GM10266 (cell line): ENCODE measurements at regions not wholly inside any gene's neighbourhood (a gene's known extent, or its start where the extent isn't known, plus 50 kb on each side); places are given as distances from the start of the nearest gene placed in this dataset.

Source experiments
- DNase-seq: peaks from one replicate; pipeline ENCODE4 v3.0.0; 2012; ENCODE audit errors: extremely low spot score
- TF ChIP-seq, protein P1 (sequence below): IDR thresholded peaks from 2 replicates; pipeline ENCODE4 v1.5.1; 2012; ENCODE audit warnings: mild to moderate bottlenecking, low read depth; ENCODE audit not compliant: control insufficient read depth, insufficient read depth; ENCODE audit errors: missing control alignments

DNA sequence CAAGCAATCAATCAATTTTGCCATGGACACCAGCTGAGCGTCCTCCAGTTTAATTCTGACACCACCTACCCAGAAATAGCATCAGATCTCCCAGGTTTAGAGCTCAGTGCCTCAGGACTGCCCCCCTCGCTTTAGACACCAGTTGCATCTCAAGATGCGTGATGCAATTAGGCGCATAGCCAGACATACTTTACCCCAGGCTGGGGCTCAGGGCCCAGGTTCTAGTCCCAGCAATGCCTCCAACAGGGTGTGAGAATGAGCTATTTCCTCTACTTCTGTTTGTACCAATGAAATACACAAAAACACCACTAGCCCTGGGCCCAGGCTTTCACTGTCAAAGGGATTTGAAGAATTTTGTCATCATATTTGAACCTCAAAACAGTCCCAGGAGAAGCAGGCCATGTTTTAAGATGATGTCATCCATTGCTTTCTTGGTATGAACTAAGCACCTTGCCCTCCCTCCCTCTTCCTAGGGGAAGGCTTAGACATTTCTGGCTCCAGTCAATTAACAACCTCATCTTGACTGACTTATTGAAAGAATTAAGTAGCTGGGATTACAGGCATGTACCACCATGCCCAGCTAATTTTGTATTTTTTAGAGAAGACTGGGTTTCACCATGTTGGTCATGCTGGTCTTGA, 61.5 kb upstream of the INCENP start:
- TF ChIP-seq, protein P1, sequence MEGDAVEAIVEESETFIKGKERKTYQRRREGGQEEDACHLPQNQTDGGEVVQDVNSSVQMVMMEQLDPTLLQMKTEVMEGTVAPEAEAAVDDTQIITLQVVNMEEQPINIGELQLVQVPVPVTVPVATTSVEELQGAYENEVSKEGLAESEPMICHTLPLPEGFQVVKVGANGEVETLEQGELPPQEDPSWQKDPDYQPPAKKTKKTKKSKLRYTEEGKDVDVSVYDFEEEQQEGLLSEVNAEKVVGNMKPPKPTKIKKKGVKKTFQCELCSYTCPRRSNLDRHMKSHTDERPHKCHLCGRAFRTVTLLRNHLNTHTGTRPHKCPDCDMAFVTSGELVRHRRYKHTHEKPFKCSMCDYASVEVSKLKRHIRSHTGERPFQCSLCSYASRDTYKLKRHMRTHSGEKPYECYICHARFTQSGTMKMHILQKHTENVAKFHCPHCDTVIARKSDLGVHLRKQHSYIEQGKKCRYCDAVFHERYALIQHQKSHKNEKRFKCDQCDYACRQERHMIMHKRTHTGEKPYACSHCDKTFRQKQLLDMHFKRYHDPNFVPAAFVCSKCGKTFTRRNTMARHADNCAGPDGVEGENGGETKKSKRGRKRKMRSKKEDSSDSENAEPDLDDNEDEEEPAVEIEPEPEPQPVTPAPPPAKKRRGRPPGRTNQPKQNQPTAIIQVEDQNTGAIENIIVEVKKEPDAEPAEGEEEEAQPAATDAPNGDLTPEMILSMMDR = no peak
- no peak for DNase-seq

DNA sequence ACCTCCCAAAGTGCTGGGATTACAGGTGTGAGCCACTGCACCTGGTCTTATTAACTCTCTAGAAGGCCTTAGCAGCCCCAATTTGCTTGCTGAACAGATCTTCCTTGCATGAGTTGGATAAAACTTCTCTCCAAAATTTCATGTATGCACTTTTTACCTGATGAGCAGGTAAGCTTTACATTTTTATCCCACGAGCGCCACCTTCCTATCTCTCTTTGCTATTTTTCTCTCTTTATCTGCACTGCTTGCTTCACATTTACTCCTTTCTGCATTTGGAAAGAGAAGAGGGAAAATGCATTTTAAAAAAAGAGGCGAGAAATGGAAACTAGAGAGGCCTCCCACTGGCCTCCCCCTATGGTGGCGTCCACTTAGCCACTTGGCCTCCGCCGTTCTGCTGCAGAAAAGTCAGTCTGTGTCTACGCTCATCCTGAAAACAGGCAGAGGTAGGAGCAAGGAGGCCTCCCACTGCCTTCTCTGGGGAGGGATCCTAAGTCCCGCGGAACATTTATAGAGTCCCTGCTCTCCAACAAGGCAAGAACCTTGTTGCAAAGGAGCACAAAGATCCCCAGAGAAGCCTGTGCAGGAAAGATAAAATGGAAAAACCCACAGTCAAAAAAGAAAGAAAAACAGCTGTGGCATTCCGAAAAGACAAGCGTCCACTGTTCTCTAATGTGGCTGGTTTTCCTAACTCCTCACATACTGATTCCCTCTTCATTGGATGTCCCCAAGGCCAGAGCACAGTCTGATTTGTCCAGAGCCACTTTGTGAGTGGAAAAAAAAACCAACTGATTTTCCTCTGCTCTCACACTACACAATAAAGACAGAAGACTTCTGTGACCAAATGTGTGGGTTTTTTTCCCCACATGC, 62.2 kb upstream of the INCENP start:
- no peak for DNase-seq

DNA sequence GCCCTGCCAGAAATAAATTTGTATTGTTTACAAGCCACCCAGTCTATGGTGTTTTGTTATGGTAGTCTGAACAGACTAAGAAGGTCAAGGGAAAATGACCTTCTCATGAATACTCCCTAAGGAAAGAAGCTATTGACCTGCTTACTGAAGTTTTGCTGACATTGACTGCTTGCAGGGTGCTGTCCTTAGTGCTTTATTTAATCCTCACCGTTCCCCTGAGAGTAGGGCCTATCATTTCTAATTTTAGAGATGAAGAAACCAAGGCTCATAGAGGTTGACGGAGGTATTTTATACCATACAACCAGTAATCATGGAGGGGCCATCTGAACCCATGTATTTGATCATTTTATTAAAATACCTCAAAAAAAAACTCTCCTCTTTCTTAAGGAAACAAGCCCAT, 66.7 kb upstream of the INCENP start:
- TF ChIP-seq, protein P1 = no peak
- DNase-seq = no peak

More for the DNA sequence above, 62.2 kb upstream of the INCENP start:
- TF ChIP-seq, protein P1 = no peak

DNA sequence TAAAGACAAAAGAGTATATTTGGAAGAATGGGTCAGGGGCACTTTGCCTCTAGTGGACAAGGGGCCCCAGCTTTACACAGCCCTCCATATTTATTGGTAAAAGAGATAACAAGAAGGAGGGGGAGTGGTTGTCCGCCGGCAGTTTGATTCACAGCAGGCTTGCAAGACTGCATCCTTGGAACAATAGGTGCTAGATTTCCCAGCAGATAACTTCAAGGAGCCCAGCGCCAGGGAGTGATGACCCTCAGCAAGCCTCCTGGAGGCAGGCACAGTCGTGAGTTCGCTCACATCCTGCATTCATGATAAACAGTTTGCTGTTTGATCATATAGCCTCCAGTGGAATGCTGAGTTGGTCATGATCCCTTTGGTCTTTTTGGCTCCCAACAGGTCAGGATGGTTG, 67.8 kb upstream of the INCENP start:
- TF ChIP-seq, protein P1 = no peak
- DNase-seq = no peak

DNA sequence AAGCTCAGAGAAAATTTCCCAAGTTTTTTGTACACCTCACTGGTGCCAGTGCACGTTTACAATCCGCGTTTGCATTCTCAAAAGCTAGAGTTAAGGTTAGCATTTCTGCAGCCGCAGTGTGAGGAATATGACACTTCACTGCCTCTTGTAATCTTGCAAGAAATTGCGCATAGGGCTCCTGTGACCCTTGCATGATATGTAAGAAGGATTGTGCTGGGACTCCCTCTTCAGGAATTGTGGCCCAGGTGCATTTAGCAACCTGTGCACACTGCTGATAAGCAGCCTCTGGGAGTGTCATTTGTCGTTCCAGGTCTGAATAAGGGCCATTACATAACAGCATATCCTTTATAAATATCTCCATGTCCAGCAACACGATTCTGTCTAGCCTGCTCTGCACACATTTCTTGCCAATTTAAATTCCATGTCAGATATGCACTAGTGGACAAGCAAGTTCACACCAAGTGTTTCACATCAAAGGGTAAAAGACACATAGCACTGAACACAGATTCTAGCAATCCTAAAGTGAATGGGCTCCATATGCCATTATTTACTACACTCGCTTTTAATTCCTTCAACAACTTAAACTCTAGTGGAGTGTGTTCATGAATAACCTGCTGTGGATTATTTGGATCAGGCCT, 69.2 kb upstream of the INCENP start:
- TF ChIP-seq, protein P1 = peak; percentile 41
- no peak for DNase-seq

DNA sequence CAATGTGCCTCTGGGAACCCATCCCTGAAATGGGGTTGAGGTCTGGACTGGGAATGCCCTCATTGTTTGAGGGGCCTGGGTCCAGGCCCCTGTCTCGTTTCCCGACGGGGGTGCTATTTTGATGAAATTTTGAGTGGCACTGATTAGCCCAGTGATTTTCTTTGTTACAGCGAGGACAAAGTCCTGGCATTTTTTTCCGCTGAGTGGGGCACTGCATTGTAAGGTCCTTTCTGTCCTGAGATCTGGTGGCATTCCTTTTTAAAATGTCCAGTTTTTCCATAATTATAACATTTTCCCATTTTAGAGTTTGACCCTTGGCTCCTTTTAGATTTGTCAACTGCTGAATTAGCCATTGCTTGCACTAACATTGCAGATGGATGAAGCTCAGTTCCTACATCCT, 69.7 kb upstream of the INCENP start:
- TF ChIP-seq, protein P1 = no peak
- no peak for DNase-seq
